ENCODE measurements at regions not wholly inside any gene's neighbourhood (a gene's known extent, or its start where the extent isn't known, plus 50 kb on each side); places are given as distances from the start of the nearest gene placed in this dataset.

DNA sequence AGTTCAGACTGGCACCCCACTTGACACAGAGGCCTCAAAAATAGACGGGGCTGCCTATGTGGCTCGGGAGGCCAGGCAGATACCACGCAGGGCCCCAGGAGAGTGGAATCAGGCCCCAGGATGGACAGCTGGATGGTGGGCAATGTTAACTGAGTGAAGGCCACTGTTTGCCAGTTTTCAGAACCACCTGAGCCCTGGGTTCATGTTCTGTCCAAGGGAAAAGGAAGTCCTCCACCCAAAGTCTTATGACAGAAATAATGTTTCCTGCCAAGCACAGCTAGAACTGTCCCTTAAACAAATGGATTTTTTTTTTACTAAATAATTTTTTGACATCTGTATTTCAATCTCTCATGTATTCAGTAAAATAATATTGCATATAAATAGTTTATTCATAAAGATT, 228.4 kb downstream of the KLF13 start:
- no peak for DNase-seq (ENCODE audit: low read depth)

DNA sequence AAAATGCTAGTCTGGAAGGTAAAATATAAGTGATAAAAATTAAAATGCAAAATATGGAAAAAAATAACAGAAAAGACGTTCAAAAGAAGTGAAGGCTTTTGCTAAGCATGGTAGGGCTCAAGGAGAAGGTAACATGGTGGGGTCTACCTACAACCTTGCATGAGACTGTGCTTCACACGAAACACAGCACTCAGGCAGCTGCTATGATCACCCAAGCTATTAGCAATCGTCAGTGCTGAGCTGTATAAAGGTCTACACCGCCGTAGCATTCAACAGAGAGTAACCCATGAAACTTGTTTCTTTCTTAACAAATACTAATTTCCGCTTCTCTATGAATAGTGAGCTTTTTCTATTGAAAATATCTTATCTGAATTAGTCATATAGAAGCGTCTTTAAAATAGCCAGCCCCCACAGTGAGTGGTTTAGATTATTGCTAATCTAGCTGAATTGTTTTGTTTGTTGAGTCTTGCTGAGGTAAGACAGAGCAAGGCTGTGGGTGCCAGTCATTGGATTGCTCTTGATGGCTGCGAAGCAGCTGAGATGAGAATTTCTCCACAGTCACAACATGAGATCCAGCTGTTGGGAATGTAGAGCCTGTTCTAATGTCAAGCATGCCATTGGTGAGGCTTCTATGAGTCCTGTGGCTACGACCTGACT, 230.0 kb downstream of the KLF13 start:
- no peak for DNase-seq (ENCODE audit: low read depth)

DNA sequence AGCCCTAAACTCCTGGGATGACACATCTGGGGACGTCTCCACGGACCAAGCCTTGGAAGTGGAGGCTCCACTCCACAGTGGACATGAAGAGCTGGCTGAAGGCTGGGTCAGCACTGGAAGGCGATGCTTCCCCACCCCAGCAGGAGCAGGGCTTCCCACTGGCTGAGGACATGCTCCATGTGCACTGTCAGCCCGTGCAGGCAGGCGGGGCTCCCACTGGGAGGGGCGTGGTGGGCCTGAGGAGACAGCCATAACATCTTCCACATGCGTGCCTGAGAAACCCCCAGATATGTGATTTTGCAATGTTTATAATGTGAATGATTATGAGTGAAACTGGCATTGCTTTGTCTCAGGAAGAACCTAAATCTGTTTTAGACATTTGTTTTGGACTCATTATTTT, 231.3 kb downstream of the KLF13 start:
- no peak for DNase-seq (ENCODE audit: low read depth)

DNA sequence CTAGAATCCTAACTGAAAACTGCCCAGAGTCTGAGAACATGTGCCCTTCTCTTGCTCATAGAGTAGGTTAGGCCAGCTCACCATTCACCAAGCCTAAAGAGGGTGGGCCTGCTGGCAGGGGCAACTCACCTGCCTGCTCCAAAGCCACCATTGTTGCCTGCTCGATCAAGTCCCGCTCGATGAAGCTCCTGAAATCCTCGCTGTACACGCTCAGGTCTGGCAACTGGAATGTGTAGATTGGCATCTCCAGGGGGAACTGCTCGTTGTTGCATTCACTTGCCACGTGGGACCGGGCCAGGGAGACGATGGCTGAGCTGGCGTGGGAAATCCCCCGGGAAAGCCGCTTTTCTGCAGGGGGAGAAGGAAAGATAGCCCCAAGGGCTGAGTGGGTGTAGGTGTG, 232.2 kb downstream of the KLF13 start:
- DNase-seq (ENCODE audit: low read depth): no peak

DNA sequence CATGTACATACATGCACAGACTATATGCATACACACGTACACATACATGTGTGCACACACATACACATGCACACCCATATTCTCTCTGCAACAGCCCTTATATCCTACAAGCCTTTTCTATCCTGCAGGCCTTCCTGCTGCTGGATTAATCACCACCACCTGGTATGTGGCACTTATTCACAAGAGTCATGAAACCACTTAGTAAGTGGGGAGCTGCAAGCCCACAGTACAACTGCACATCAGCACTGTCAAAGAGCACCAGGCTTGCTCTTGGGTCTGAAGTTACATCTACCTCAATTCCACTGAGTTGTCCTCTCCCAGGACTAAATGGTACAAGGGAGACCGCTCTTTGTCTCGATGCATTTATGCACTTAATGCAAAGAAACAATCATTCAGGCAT, 233.2 kb downstream of the KLF13 start:
- no peak for DNase-seq (ENCODE audit: low read depth)

DNA sequence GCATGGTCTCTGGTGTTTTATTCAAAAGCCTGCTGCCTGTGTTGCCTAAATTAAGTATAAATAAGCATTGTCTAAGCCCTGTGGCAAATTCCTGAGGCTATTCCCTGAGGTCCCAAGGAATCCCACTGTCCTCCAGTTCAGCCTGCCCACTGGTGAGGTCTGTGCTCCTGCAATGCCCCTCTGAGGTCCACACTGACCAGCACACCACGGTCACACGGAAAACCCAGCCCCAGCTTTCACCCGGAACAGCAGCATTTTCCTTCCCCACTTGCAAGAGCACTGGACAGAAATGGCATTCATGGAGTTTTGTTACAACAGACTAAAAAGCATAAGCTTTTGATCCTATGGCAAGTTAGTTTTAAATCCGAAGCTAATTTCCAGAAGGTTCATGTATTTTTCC, 234.0 kb downstream of the KLF13 start:
- no peak for DNase-seq (ENCODE audit: low read depth)

DNA sequence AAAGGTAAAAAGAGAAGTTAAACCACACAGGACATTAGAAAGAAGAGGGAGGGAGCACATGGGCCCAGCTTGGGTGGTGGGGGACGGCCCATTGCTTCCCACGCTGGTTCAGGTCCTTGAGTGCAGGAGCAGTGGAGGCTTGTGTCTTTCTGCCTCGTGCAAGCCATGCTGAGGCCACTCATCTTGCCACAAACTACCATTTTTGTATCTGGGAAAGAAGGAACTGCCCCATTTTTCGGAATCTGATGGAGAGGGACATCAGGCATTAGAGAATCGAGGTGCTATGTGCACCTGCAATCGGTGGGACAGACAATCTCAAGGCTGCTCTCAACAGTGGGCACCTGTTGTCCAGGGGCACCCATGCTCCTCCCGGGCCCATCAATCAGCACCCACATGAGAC, 234.5 kb downstream of the KLF13 start:
- DNase-seq (ENCODE audit: low read depth): no peak

DNA sequence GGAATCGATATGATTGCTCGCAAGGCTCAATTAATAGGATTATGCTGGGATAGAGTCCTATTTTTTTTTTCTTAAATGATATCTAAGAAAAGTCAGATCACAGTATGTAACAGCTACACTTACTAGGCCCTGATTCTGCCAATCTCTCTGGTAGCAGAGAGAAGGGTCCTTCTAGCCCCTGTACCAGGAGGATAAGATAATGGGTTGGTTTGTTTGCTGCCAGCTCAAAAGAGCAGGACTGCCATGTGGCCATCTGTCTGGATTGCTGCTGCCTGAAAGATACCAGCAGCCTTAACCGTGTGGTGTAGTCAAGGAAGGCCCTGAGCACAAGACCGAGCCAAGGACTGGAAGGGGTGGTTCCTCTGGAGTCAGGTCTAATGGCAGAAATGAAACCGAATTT, 236.4 kb downstream of the KLF13 start:
- DNase-seq (ENCODE audit: low read depth): no peak

DNA sequence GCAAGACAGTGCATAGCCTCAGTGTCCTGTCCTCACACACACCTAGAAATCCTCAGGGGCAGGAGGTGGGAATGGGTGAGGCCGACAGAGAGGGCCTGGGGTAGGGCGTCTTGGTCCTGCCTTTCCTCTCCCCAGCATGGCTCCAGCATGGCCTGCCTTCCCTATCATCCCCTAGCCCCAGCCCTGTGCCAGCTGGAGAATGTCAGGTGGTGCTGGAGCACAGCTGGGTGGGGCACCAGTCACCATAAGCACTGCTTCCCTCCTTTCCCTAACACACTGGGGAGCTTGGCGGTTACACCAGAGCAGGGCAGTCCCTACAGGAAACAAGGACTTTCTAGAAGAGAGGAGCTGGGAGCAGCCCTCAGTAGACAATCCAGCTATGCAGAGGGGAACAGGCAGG, 236.8 kb downstream of the KLF13 start:
- no peak for DNase-seq (ENCODE audit: low read depth)

DNA sequence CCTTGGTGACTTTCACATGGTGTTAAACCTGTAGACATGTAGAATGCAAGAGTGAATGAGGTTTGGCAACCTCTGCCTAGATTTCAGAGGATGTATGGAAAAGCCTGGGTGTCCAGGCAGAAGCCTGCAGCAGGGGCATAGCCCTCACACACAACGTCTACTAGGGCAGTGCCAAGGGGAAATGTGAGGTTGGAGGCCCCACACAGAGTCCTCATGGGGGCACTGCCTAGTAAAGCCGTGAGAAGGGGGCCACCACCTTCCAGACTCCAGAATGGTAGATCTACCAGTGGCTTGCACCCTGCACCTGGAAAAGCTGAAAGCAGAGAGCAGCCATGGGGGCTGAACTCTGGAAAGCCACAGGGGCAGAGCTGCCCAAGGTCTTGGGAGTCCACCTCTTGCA, 241.2 kb downstream of the KLF13 start:
- no peak for DNase-seq (ENCODE audit: low read depth)

DNA sequence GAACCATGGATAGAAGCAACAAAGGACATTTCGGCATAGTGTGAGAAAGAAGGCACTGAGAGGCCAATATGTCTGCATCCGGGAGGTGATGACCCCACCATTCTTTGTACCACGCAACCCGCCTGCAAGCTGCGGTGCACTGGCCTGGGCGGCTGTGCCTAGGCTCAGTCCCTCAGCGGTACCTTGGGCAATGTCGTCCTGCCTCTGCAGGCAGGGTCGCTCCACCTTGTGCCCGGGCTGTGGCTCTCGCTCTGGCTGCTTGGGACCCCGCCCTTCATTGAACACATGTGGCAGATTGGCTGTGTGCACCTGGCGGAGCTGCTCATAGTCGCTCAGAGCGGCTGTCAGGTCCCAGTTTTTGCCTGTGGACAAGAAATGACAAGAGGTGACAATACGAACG, 243.2 kb downstream of the KLF13 start:
- DNase-seq (ENCODE audit: low read depth): no peak

DNA sequence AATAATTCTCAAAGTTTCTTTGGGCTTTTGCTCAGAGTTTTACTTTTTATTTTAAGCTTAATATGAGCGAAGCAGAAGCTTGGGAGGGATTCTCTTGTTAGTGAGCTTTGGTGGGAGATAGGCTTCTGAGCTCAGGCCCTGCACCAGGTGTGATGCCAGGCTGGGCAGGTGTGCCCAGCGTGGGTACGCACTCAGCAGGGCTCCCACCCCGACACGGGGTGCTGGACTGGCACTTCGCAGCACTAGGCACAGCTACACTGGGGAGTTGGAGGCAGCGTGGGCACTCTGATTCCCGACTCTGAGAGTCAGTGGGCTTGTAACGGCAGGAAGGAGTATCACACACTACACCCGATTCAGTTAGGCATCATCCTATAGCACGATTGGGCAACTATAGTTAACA, 244.0 kb downstream of the KLF13 start:
- DNase-seq (ENCODE audit: low read depth): no peak

DNA sequence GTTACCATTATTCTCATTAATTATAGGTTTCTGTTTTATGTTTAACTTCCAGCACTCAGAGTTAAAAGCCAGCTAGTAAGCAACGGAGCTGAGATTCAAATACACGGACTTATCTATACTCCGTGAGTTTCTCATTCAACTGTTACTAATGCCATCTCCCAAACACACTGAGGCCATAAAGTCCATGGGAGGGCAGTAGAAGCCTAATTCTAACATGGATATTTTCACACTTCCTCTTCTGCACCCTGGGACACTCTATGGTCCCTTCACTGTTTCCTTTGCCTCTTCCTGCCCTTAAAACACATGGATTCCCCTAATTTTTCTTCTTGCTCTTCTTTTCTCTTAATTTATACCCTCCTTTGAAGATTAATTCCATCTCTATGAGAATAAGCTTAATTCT, 245.0 kb downstream of the KLF13 start:
- no peak for DNase-seq (ENCODE audit: low read depth)

DNA sequence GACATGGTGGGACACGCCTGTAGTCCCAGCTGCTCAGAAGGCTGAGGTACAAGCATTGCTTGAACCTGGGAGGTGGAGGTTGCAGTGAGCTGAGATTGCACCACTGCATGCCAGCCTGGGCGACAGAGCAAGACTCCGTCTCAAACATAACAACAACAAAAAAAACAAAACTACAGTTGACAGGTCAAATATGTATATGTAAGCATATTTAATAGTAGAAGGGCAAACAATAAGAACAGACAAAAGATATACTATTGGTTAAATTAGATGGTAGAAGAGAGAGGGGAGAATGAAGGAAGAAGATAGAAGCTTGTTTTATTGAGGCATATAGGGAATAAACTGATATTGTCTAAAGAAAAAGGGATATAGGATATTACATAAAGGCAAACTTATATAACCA, 247.1 kb downstream of the KLF13 start:
- no peak for DNase-seq (ENCODE audit: low read depth)

DNA sequence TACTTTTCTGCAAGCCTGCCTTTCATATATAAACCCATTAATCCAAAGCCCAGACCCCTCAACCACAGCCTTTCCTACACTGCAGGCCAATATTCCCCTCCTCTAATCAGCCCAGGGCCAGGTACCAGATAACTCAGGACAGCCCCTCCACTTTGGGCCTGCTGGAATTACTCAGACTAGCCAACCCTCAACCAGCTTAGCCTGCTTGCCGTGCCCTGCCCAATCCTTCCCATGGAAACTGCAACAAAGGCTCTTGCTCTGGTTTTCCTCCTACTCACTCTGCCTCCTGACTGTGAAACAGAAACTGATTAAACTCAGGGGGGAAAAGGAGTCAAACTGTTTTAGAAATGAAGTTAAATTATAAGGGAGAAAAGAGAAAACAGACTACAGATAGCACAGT, 248.1 kb downstream of the KLF13 start:
- no peak for DNase-seq (ENCODE audit: low read depth)

DNA sequence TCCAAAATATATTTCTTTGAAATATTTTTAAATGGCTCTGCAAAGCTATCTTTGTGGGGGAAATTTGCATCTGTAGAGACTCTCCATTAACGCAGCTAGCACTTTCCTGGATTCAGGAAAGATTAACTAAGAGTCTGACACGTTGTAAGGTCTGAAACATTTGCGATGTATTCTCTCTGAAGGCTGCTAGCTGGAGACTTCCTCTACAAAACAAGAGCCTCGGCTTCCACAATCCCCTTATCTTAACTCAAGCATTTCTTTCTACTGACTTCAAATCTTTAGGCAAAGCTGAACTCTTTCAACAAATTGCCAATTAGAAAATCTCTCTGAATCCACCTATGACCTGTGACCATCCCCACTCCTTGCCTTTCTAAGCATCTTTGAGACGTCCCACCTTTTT, 250.5 kb downstream of the KLF13 start:
- DNase-seq (ENCODE audit: low read depth): no peak

DNA sequence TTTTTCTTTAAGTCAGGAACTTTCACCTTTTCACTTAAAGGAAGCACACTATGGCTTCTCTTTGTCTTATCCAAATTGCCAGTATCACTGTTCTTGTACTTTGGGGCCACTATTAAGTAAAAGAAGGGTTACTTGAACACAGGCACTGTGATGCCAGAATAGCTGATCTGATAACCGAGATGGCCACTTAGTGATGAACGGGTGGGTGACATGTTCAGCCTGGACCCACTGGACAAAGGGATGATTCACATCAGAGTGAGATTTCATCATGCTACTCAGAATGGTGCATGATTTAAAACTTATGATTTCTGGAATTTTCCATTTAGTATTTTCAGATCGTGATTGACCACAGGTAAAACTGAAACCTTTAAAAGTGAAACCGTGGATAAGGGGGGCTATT, 252.6 kb downstream of the KLF13 start:
- DNase-seq (ENCODE audit: low read depth): no peak

DNA sequence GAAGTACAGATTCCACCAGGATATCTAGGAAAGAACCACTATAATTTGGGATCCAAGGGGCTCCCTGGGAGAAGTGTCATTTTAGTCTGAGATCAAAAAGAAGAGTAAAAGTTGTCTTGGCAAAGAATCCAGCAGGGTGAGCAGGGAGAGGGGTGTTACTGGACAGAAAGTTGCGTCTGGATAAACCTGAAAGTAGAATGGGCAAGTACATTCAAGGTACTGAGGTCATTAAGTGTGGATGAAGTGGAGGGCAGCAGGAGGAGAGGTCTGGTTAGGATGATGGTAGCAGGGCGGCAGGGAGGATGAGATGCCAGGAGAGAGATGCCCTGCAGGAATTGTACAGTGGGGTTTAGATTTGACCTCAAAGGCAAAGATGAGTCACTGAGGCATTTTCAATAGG, 253.3 kb downstream of the KLF13 start:
- DNase-seq (ENCODE audit: low read depth): no peak

DNA sequence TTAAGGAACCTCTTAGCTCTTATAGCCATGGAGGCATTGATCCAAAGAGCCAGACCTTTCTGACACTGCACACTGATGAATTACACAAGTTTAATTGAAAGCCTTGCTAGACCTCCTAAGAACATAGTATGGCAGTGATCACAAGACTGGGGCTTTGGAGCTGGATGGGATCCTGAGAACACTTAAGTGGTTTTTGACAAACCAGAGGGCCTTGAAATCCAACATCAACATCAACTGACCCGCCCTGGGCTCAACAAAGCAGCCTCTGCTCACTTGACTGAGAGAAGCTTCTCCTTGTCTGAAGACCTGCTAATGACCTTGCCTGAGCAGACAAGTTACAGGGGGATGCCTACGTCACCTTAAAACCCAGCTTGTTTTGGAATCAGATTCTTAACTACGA, 257.6 kb downstream of the KLF13 start:
- no peak for DNase-seq (ENCODE audit: low read depth)

DNA sequence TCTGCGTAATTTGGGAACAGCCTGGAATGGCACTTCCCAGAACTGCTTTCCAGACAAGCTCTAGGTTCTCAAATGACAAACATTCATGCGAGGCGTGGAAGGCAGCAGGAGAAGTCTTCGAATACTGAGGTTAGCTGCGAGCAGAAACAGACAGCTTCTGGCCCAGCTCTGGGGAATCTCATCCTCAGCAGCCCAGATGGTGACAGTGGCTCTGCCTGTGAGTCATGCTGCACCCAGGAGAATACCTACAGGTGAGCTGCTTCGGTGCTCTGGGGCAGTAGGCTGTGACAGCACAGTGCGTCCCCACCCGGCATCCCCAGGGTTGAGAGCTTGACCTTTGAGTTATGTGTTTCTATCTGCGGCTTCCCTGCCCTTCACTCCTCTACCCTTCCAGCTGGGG, 258.6 kb downstream of the KLF13 start:
- DNase-seq (ENCODE audit: low read depth): no peak

DNA sequence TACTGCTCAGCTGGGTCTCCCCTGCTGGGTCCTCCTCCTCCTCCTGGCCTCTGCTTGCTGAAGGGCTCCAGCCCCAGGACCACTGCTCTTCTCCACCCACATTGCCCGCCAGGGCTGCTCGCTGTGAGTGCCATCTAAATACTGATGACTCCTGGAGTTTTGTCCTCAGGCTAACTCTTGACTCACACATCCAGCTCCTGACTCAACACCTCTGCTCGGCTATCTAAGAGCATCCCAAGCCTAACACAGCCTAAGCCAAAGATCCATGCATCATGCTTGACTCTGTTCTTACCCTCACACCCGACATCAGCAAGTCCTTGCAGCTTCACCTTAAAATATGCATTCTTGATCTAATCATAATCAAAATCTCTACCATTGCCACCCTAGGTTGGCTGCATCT, 260.2 kb downstream of the KLF13 start:
- no peak for DNase-seq (ENCODE audit: low read depth)

DNA sequence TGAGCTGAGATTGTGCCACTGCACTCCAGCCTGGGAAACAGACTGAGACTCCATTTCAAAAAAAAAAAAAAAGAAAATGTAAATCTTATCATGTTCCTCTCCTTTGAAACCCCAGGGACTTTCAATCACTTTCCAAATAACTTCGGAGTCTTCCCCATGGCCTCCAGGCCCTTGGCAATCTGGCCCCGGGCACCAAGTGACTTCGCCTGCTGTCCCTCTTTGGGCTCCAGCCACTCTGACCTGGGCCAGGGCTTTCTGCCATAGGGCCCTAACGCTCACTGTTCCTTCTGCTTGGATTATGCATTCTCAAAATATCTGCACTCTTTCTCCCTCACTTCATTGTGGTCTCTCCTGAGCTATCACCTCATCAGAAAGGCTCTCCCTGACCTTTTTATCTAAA, 260.9 kb downstream of the KLF13 start:
- no peak for DNase-seq (ENCODE audit: low read depth)

DNA sequence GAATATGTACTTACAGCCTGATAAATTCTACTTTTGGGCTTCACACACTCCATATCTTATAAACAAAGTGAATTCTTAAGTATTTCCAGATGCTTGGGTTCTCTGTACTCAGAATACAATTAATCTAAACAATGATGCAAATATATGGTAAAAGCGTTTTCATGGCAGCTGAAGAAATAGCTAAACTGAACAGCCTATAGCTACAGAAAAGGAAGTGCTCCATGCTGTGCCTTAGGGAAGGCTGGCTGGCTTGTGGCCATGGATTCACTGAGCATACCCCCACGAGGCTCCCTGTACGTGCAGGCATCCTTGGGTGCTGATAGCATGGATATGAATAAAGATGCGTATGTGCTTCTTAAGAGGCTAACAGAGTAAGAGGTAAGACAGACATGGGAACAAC, 264.0 kb downstream of the KLF13 start:
- DNase-seq (ENCODE audit: low read depth): no peak

DNA sequence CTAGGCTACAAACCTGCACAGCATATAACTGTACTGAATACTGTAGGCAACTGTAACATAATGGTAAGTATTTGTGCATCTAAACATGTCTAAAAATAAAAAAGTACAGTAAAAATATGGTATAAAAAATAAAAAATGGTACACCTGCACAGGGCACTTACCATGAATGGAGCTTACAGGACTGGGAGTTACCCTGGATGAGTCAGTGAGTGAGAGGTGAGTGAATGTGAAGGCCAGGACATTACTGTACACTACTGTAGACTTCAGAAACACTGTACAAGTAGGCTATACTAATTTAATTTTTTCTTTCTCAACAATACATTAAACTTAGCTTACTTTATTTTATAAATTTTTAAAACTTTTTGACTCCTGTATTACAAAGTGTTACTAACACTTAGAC, 265.3 kb downstream of the KLF13 start:
- DNase-seq (ENCODE audit: low read depth): no peak

DNA sequence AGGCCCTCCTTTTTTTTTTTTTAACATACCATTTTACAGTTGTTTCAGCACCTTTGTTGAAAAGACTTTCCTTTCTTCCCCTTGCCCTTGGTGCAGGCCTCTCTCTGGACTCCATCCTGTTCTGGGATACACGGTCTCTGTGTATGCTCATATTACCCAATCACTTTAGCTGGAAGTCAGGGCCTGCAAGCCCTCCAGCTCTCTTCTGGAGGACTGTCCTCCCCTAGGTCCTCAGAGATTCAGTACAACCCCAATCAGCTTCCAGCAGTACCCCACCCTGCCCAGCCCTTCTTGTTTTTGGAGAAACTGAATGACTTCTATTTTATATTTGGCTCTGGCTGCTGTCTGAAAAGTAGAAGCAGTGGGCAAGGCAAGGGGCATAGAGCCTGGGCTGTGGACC, 270.8 kb downstream of the KLF13 start:
- no peak for DNase-seq (ENCODE audit: low read depth)
